ENCODE measurements at regions not wholly inside any gene's neighbourhood (a gene's known extent, or its start where the extent isn't known, plus 50 kb on each side); places are given as distances from the start of the nearest gene placed in this dataset.

DNA sequence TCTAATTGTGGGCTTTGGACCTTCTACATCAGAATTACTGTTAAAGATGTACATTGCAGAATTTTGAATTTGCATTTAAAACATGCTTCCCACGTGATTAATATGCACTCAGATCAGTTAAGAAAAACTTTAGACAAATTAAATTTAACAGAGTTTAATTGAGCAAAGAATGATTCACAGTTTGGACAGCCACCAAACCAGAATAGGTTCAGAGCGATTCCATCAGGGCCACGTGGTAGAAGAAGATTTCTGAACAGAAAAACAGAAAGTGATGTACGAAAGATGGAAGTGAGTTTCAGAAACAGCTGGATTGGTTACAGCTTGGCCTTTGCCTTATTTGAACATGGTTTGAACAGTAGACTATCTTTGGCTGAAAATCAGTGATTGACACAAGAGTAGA is 704.2 kb upstream of the MAP3K7 start:
- DNase-seq (ENCODE audit: low spot score) (no peak), ATAC-seq (no peak)

DNA sequence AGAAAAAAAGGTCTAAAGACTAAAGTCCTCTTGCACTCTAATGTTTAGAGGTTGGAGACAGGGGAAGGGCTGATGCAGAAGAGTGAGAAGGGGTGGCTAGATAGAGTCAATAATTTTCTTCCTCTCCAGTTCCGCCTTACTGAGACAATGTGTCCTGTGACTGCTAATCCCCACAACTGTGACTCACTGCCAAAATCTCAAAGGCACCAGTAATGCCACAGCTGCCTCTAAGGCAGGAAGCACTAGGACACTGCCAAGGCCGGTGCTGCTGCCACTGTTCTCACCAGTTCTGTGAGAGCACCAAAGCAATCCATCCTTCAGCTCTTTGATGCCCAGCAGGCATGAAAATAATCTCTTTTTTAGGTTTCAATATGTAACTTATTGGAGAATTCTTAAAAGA is 701.9 kb upstream of the MAP3K7 start:
- ATAC-seq (no peak), DNase-seq (ENCODE audit: low spot score) (no peak)

DNA sequence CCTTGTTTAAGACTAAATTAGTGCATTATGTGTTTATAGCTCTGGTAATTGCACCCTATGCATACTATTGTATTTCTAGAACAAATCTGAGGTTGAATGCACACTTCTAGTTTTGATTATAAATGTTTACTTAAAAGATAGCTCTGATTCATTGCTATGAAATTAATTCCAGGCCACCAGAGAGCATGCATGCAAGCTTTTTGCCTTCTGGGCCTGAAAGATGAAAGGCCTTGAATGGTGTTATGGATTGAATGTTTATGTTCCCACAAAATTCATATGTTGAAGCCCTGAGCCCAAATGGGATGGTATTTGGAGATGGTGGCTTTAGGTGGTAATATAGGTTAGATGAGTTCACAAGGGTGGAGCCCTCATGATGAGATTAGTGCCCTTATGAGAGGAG is 695.0 kb upstream of the MAP3K7 start:
- ATAC-seq (no peak), DNase-seq (ENCODE audit: low spot score) (no peak)

DNA sequence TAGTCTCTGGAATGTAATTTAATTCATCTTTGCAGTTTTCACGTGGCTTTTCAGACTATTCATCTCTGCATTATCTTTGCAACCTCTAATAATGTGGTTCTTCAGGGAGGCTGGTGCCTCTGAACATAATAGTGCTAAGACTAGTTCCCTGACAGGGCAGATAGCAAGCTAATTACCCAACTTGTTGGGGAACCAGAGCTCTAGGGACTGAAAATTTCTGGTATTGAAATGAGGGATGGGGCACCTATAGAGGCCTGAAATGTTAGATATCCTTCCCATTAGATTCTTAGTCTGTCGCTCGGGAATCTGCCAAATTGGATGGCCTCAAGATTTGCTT is 693.6 kb upstream of the MAP3K7 start:
- ATAC-seq (no peak), DNase-seq (ENCODE audit: low spot score) (no peak)

DNA sequence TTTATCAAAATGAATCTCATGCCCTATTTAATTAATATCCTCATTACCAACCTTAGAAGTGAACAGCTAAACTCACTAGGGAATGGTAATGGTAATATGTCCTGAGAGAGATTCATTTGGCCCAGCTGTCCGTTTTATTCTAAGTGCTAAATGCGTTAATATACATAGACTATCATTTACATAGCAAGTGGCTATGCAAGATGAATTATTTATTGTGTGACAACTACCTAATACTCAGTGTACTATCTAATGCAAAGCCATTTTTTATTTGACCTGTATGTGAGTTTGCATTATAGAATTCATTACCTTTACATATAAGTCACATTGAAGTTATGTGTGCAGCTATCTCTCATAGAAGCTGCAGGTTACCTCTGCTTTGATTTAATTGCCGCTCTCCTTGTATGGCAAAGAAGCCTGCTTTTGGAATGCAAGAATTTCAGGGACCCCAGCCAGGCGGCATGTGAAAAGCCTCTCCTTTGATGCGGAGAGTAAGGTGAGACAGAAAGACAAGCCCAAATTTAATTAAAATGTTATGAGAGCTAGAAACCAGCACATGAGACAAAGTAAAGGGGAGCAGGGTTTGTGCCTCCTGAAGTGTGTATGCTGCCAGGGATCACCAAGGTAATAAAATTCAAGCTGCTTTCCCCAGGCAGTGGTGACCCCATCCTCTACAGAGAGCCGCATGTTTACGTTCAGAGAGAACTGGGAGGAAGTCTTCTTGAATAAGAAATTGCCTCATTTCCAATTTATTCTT is 693.0 kb upstream of the MAP3K7 start:
- ATAC-seq (no peak), DNase-seq (ENCODE audit: low spot score) (no peak)

DNA sequence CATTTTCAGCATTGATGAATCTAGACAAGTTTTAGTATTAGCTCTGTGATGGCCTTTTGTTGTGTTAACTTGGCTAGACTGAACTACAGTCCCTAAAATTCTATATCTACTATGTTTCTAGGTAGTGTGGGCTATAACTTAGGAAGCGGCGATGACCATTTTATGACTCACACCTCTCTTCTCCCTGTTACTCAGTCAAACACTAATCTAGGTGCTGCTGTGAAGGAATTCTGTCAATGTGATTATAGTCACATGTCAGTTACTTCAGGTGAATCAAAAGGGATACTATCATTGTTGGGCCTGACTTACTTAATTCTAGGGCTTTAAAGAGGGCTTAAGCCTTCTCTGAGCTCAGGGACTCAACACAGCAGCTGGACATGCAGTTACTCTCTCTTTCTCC is 691.5 kb upstream of the MAP3K7 start:
- ATAC-seq = no peak
- DNase-seq (ENCODE audit: low spot score) = no peak

DNA sequence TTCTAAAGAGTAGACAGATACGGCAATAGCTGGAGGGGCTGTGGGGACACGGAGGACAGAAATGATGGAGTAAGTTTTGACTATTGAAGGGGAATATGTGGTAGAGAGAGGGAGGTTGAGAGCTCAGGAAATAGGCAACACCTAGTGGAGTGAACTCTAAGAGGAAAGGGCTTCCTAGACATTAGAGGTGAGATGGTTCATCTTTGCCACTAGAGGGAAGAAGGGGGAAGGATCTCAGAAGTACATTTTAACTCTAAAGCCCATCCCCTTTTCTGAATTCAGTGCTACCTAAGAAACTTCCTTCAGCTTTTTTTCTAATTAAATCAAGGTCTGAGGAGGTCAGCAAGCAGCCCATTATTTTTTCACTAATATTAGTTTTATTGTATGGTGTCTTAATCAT is 689.4 kb upstream of the MAP3K7 start:
- DNase-seq (ENCODE audit: low spot score) (no peak), ATAC-seq (no peak)

DNA sequence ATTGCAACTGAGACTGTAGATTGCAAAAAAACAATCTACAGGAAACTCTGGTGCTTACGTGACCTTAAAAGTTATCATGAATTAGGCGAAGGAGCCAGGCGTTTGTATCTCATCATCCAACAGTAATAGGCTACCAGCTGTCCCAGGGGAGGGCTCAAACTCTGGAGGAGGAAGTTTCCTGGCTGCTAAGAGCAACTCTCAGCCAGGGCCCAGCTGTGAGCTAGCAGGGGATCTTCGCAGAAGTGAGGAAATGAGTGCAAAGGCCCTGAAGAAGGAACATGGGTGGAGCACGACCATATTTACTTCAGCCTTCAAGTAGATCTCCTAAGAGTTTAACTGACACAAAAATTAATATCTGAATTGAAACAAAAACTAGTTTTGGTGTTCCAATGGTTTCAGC is 686.9 kb upstream of the MAP3K7 start:
- no peak for ATAC-seq
- no peak for DNase-seq (ENCODE audit: low spot score)

DNA sequence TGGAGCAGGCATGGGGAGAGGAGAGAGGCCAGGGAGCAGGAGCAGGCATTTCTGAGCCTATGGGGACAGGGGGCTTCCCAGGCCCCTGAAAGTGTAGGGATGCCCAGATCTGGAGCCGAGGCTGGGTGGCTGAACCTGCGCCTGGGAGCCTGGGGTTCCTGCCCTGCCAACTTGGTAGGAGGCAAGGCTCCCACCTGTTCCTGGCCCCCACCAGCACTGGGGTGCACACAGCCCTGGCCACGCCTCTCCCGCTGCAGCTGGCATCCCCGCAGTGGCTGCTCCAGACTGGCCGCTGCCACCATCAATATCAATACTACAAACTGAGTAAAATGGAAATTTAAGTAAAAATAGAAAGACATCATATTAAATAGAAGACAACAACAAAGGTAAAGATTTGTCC is 684.9 kb upstream of the MAP3K7 start:
- ATAC-seq = no peak
- no peak for DNase-seq (ENCODE audit: low spot score)

DNA sequence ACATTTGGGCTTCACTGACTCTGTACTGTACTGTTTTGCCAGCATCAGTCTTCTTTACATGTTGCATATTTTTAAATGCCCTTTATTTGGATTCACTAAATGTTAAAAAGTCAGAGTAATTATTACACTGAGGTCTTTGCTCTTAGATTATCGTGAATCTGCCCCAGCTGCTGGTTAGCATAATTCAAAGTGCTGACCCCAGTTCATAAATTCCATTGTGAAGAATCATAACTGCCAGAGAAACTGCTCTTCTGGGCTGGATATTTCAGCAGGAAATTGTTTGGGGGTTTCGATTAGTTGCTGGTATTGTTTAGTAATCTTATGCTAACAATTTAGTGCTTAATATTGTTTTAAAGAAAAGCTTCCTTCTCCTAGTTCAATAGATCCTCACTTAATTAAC is 682.1 kb upstream of the MAP3K7 start:
- ATAC-seq (no peak), DNase-seq (ENCODE audit: low spot score) (no peak)

DNA sequence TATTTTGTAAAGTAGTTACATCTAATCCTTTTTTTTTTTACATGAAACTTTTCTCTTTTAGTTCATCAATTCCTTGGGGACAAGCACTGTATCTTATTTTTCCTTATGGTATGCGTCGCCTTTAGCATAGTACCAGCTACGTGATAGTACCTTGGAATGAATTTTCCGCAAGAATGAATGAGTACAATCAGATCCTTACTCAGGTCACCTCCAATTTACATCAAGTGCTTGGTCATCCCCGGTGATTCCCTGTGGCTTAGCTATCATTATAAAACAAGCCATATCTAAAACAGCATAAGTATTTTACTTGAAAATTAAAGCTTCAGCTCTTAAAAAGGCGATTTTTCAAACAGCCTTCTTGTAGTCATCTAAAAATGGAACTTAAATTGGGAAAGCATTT is 680.4 kb upstream of the MAP3K7 start:
- DNase-seq (ENCODE audit: low spot score) (no peak), ATAC-seq (no peak)

DNA sequence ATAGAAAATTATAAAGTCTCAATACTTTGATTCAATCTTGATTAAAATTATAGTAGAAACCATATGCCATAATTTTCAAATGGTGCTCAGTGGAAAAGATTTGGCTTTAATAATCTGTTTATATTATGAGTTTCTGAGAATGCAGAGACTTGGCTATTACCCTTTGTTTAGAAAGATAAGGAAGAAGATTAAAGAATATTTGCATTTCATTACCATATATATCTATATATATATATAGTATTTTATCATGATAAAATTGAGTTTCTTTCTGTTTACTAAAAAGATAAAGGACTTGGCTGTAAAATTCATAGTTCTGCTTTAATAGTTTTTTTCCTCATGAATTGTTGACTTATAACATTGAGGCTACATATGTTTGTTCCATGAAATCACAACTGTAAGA is 679.3 kb upstream of the MAP3K7 start:
- no peak for ATAC-seq

DNA sequence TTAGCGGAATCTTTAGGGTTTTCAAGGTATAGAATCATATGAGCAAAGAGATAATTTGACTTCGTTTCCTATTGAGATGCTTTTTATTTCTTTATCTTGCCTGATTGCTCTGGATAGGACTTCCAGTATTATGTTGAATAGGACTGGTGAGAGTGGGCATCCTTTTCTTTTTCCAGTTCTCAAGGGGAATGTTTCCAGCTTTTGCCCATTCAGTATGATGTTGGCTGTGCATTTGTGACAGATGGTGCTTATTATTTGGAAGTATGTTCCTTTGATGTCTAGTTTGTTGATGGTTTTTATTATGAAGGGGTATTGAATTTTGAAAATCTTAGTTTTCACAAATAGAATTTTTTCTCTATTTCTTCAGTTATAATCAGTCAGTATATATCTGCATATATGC is 656.6 kb upstream of the MAP3K7 start:
- DNase-seq (ENCODE audit: low spot score) (no peak), ATAC-seq (no peak)

More for the DNA sequence above, 679.3 kb upstream of the MAP3K7 start:
- DNase-seq (ENCODE audit: low spot score) = no peak

DNA sequence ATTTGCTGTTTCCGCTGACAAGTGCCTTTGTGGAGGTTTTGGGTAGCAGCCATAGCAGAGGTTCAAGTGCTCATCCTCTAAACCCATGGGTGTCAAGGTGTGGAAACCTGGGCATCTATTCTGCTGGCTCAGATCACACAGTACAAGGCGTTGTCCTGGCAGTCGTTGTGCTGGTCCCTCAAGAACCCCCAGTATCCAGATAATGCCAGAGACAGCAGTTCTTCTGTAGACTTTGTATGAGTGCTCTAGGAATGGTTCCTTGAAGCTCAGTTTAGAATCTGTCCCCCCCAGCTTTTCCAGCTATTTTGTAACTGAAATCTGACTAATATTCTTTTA is 655.7 kb upstream of the MAP3K7 start:
- ATAC-seq = no peak
- DNase-seq (ENCODE audit: low spot score) = no peak

DNA sequence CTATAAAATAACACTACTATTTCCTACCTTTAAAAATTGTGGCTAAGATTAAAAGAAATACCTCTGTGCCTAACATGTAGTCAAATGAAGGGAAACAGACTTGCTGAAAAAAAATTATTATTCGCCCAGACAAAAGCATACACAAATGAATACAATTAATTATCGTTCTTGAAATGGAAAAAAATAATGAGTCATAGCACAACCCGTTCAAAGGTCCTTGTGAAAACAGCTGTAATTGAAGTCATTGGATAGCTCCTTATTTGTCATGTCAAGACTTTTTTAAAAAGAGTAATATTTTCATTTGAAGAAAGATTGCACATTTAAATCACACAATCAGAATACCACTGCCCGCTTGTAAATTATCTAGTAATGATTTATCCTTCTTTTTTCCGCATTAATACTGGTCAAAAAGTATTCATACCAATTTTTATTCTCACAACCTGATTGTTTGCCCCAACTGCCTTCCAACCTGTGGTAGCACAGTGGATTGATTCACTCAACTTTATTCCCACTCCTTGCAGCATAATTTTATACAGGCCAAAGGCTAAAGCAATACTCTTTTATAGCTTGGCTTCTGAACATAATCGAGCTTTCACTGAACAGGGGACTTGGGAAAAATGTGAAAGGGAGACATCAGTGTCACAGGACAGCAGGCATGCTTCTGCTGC is 655.2 kb upstream of the MAP3K7 start:
- ATAC-seq = no peak
- DNase-seq (ENCODE audit: low spot score) = no peak

DNA sequence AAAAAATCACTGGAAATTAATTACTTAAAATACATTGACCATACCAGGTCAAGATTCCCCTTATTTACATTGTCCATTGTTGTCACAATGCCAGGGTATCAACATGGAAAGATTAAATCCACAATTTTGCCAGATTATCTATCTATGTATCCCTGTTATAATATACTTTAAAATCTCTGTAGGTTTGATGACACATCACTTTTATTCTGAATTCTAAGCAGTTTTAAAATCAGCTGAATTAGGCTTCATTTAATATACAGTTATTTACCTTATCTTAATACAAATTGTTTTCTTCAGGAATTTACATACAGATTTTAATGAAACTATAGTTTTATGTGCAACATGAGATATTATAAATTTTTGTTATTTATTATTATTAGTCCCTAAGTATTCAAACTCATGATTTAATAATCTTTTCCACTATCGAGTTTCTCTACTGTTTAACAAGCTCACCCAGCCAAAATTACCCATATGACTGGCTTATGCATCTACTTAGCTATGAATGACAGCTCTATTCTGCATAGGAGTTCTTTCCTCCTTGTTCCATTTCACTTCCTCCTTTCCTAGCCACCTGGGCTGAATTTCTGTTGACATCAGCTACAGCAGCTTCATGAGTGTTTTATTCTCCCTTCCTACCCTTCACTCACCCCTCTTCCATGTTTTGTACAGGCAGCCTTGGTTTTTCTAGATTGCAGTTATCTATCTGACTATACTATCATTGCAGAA is 654.2 kb upstream of the MAP3K7 start:
- no peak for DNase-seq (ENCODE audit: low spot score)
- no peak for ATAC-seq

DNA sequence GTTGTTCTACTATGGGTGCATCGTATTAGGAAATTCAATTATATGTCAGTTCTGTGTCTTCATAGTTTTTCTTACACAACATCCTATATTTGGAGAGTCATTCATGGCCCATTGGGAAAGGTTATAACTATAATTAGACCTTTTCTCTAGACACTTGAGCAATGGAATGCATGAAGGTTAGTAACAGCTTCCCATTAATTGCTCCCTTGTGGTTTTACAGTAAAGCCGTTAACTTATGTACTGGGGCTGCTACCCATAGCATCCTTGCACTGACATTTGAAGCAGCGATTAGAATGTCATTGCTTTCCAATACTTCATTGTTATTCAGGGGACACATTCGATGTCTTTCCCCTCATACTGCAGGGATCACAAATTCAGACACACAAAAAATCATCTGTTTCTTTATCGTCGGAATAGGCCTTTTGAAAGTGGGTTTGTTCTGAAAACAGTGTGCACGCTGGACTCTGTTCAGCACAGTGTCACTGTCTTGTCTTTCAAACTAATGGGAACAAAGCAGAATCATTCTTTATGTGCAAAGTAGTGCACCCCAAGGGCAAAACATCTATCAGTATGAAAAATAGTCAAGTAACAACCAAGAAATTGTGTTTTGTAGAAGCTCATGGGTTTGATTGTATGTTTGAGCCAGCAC is 634.3 kb upstream of the MAP3K7 start:
- DNase-seq (ENCODE audit: low spot score) (no peak), ATAC-seq (no peak)

DNA sequence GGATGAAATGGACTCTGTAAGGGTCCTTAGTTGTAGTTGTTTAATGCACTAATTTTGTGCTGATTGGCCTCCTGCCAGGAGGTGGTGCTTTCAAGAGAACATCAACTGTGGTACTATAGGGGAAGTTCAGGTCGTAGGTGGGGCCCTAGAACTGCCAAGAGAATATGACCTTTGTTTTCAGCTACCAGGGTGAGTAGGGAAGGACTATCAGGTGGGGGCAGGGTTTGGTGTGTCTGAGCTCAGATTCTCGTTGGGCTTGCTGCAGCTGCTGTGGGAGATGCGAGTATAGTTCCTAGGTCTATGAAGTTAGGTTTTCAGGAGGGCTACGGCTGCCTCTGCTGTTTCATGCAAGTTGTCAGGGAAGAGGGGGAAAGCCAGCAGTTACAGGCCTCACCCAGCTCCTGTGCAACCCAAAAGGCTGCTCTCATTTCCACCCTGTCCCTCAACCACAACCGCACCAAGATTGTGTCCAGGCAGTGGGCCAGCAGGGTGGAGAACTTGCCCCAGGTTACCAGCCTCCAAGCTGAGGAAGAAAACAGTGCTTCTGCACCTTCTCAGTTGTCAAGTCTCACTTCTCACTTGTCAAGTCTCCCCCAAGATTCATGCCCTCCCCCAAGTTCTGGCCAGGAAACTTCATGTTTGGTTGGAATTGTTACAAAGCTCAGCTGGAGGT is 626.5 kb upstream of the MAP3K7 start:
- ATAC-seq (no peak), DNase-seq (ENCODE audit: low spot score) (no peak)

DNA sequence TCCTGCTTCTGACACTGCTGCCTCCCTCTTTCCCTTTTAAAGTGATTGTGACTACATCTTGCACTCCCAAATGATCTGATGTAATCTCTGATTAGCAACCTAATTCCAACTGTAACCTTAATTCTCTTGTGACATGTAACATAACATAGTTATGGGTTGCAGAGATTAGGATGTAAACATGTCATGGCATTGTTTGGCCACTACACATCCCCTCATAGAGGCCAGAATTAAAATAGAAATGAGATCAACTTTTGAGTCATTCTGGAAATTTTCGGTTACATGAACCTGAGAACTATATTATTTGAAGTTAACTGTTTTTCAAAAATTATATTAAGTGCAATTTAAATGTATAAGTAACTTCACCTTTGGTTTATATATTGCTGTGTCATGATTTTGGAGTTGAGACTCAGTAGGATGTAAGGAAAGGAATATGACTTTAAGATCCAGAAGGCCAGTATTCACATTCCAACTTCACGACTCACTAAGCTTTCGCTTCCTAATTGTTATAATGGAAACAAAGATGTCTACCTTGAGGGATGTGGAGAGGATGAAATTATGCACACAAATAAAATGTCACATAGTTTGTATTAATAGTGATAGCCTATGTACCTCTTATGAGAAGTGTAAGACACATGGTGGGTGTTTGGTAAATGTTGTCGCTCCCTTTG is 611.9 kb upstream of the MAP3K7 start:
- ATAC-seq (no peak), DNase-seq (ENCODE audit: low spot score) (no peak)

DNA sequence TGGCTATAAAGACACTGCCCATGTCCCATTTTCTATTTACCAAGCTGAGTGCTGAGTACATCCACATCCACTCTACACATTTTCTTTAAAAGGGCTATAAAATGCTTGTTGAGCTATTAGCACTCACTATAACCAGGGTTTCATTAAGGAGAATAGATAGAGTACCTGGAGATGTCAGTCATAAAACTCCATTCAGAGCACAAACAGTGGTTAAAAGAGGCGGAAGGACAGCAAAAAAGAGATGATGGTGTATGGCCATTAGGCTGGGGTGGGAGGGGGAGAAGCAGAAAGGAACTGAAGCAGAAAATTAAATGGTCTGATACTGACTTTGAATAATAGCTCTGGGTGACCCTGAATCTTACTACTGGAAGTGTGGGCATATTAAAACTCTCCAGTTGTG is 609.9 kb upstream of the MAP3K7 start:
- ATAC-seq (no peak), DNase-seq (ENCODE audit: low spot score) (no peak)

DNA sequence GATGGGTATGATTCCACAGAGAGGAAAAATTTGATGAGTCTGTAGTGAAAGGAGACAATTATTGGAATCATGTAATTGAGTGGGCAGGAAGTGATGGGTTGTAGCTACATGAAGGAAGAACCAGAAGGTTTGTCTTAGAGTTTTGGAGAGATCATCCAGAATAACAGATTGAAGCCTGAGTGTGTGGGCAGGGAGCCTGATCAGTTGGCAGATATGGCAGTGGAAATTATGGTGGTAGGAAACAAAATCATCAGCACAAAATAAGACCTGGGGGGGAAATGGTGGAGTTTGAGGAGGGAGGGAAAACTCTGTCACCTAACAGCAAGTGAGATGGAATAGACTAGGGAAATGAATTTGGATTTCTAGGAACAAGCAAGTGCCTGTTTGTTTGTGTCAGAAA is 606.6 kb upstream of the MAP3K7 start:
- ATAC-seq (no peak), DNase-seq (ENCODE audit: low spot score) (no peak)
